ENCODE measurements at regions not wholly inside any gene's neighbourhood (a gene's known extent, or its start where the extent isn't known, plus 50 kb on each side); places are given as distances from the start of the nearest gene placed in this dataset.

- no peaks in the 10 kb centered on the region for H3K4me1 ChIP-seq (replicated peaks in 1 of 4; ENCODE audit: control insufficient read depth in 3 of 4, insufficient read depth in 4 of 4, low read length in 3 of 4)
- H3K56ac ChIP-seq (replicated peaks; ENCODE audit: insufficient read length, low read depth, low read length), result no peak overlapping the region
- H3K14ac ChIP-seq (ENCODE audit: insufficient read length), result no peak overlapping the region
- H2BK12ac ChIP-seq (ENCODE audit: low read depth, low read length), result peak overlapping the region; percentile 42; the same call in 1 of the 2 replicates
- H2BK20ac ChIP-seq (ENCODE audit: low read length), result no peak overlapping the region
- no peak for TF ChIP-seq JUN (IDR thresholded peaks at IDR 0.05; ENCODE audit: low read depth, low read length)
- FAIRE-seq, result no peak
- H2BK15ac ChIP-seq (ENCODE audit: low read length), result no peak overlapping the region
- no peak overlapping the region for H3K27ac ChIP-seq (ENCODE audit: low read depth, low read length)
- H3K18ac ChIP-seq (ENCODE audit: extremely low read depth, low read length), result no peak overlapping the region
- H2AFZ ChIP-seq (ENCODE audit: low read length), result no peak overlapping the region
- ChIA-PET POLR2A (ENCODE audit: partially characterized antibody) (no interaction called here), CTCF (ENCODE audit: partially characterized antibody) (interaction anchor here (0.6 kb wide), 1 partner anchor 623 kb away, joined by 3 read pairs; no protein-coding TSS in a partner anchor)
- no peak overlapping the region for H4K5ac ChIP-seq (ENCODE audit: insufficient read length, low read depth, low read length)
- H3K27me3 ChIP-seq (replicated peaks in 1 of 4; ENCODE audit: control insufficient read depth in 3 of 4, extremely low read depth in 1 of 4, insufficient read depth in 3 of 4, low read length in 3 of 4), result no peaks in the 10 kb centered on the region
- no peak overlapping the region; a peak in 1 of 7 replicates for H3K9ac ChIP-seq (replicated peaks in 1 of 4; ENCODE audit: extremely low read depth in 1 of 4, low read depth in 3 of 4, low read length in 3 of 4)
- H3K9me3 ChIP-seq (ENCODE audit: insufficient read depth in 2 of 2, low read depth in 1 of 2, low read length in 1 of 2), result no peaks in the 10 kb centered on the region
- no peak overlapping the region for H3K23ac ChIP-seq (ENCODE audit: insufficient read length)
- H3K79me1 ChIP-seq (ENCODE audit: low read depth, low read length), result no peaks in the 10 kb centered on the region
- H3K79me2 ChIP-seq (ENCODE audit: control insufficient read depth in 1 of 2, insufficient read depth in 2 of 2, low read length in 2 of 2), result no peaks in the 10 kb centered on the region
- H2AK5ac ChIP-seq (ENCODE audit: low read depth, low read length), result no peak overlapping the region; the same call in 1 of the 2 replicates
- H4K8ac ChIP-seq (ENCODE audit: extremely low read depth, insufficient read depth, low read length), result no peak overlapping the region
- H2BK5ac ChIP-seq (ENCODE audit: low read depth, low read length), result no peak overlapping the region
- H3K4me3 ChIP-seq (ENCODE audit: extremely low read depth in 1 of 4, insufficient read depth in 2 of 4, low read depth in 3 of 4, low read length in 4 of 4), result no peak overlapping the region
- H3K4ac ChIP-seq (replicated peaks; ENCODE audit: insufficient read length, low read depth, low read length), result no peak overlapping the region
- DNase-seq (ENCODE audit: low read depth in 1 of 2, low spot score in 2 of 2), result no peak
- peak overlapping the region; percentile 22 for H4K91ac ChIP-seq (replicated peaks; ENCODE audit: insufficient read length, low read length)
- no peak overlapping the region for H2BK120ac ChIP-seq (replicated peaks; ENCODE audit: low read depth, low read length)
- 94% methylated on average over 8 of the region's 8 CpGs; no CpG with 5 or more reads in 1 of the 2 experiments for WGBS, 2 experiments (ENCODE audit: extremely low coverage in 1 of 2, insufficient coverage in 1 of 2, insufficient read length in 1 of 2, insufficient replicate concordance in 2 of 2, low coverage in 1 of 2, low lambda C conversion rate in 2 of 2, missing lambda C conversion rate in 1 of 2)
- H3K36me3 ChIP-seq (ENCODE audit: control insufficient read depth in 2 of 4, insufficient read depth in 4 of 4, low read length in 3 of 4), result no peaks in the 10 kb centered on the region
- no peak overlapping the region for H3K4me2 ChIP-seq (ENCODE audit: insufficient read depth in 1 of 2, low read depth in 2 of 2, low read length in 2 of 2)
- no peaks in the 10 kb centered on the region for H4K20me1 ChIP-seq (replicated peaks in 1 of 2; ENCODE audit: control insufficient read depth in 1 of 2, insufficient read depth in 2 of 2, low read length in 2 of 2)
- H3K23me2 ChIP-seq (ENCODE audit: low read depth, low read length), result no peaks in the 10 kb centered on the region
Measured at GRCh38 chr1:59136541-59137275, 160.2 kb upstream of the FGGY start.

All from H1 (cell line).